ENCODE measurements at regions not wholly inside any gene's neighbourhood (a gene's known extent, or its start where the extent isn't known, plus 50 kb on each side); places are given as distances from the start of the nearest gene placed in this dataset.

- DNase-seq (ENCODE audit: low spot score), result no peak
Observed at GRCh38 chr16:55380485-55380884, 56.5 kb downstream of the IRX6 start.

- DNase-seq (ENCODE audit: low spot score), result no peak
Observed at GRCh38 chr16:55384288-55385247, 60.6 kb downstream of the IRX6 start.

GRCh38 chr16:55385359-55385758, 61.4 kb downstream of the IRX6 start:
- no peak for DNase-seq (ENCODE audit: low spot score)

GRCh38 chr16:55386534-55387296, 62.7 kb downstream of the IRX6 start:
- no peak for DNase-seq (ENCODE audit: low spot score)

GRCh38 chr16:55388131-55388862, 64.3 kb downstream of the IRX6 start:
- no peak for DNase-seq (ENCODE audit: low spot score)

GRCh38 chr16:55389426-55390073, 65.5 kb downstream of the IRX6 start:
- DNase-seq (ENCODE audit: low spot score), result no peak

- DNase-seq (ENCODE audit: low spot score), result no peak
Observed at GRCh38 chr16:55390630-55391237, 66.7 kb downstream of the IRX6 start.

- DNase-seq (ENCODE audit: low spot score), result no peak
Observed at GRCh38 chr16:55391760-55392375, 67.9 kb downstream of the IRX6 start.

- DNase-seq (ENCODE audit: low spot score), result no peak
Observed at GRCh38 chr16:55392701-55393100, 68.7 kb downstream of the IRX6 start.

- DNase-seq (ENCODE audit: low spot score), result peak; percentile 18
Observed at GRCh38 chr16:55393991-55394390, 70.0 kb downstream of the IRX6 start.

- no peak for DNase-seq (ENCODE audit: low spot score)
Observed at GRCh38 chr16:55398762-55399161, 74.8 kb downstream of the IRX6 start.

- no peak for DNase-seq (ENCODE audit: low spot score)
Observed at GRCh38 chr16:55399911-55400310, 75.9 kb downstream of the IRX6 start.

GRCh38 chr16:55401046-55401445, 77.0 kb downstream of the IRX6 start:
- no peak for DNase-seq (ENCODE audit: low spot score)

GRCh38 chr16:55403464-55403863, 75.5 kb upstream of the MMP2 start:
- no peak for DNase-seq (ENCODE audit: low spot score)

GRCh38 chr16:55406651-55407050, 72.3 kb upstream of the MMP2 start:
- DNase-seq (ENCODE audit: low spot score), result no peak

- DNase-seq (ENCODE audit: low spot score), result no peak
Observed at GRCh38 chr16:55408661-55409060, 70.3 kb upstream of the MMP2 start.

GRCh38 chr16:55411231-55411630, 67.8 kb upstream of the MMP2 start:
- DNase-seq (ENCODE audit: low spot score), result no peak

GRCh38 chr16:55418586-55418985, 60.4 kb upstream of the MMP2 start:
- no peak for DNase-seq (ENCODE audit: low spot score)

GRCh38 chr16:55421226-55421625, 57.8 kb upstream of the MMP2 start:
- DNase-seq (ENCODE audit: low spot score), result no peak

GRCh38 chr16:55426865-55427484, 52.0 kb upstream of the MMP2 start:
- DNase-seq (ENCODE audit: low spot score), result no peak
